Stimulated activated CD4-positive, alpha-beta T cell treated with anti-CD3 and anti-CD28 coated beads, TNF-alpha, amount 100 ng/mL, for 24 hours (primary cell): ENCODE measurements at regions not wholly inside any gene's neighbourhood (a gene's known extent, or its start where the extent isn't known, plus 50 kb on each side); places are given as distances from the start of the nearest gene placed in this dataset.

Source experiments
- DNase-seq, 3 experiments: peaks; one replicate each; pipeline ENCODE4 v3.0.0-alpha.2; 2020; ENCODE audit warnings: low read depth in 3 of 3

GRCh38 chr15:89421219-89421618 lies 75.2 kb downstream of the RHCG start:
- DNase-seq: no peak

GRCh38 chr15:89419370-89419984 lies 76.9 kb downstream of the RHCG start:
- DNase-seq: no peak

GRCh38 chr15:89417206-89417725 lies 79.1 kb downstream of the RHCG start:
- no peak for DNase-seq

- DNase-seq: peak; percentile 45 to 83 (median 55)
Measured at GRCh38 chr15:89416339-89417183, 79.8 kb downstream of the RHCG start.

- DNase-seq: no peak
Measured at GRCh38 chr15:89414571-89414970, 79.9 kb upstream of the POLG start.

GRCh38 chr15:89413877-89414276 lies 79.3 kb upstream of the POLG start:
- no peak for DNase-seq

GRCh38 chr15:89412905-89413411 lies 78.3 kb upstream of the POLG start:
- no peak for DNase-seq

- DNase-seq: no peak
Measured at GRCh38 chr15:89410039-89410435, 75.4 kb upstream of the POLG start.

- no peak for DNase-seq
Measured at GRCh38 chr15:89409184-89410038, 74.8 kb upstream of the POLG start.

- no peak for DNase-seq
Measured at GRCh38 chr15:89408372-89409183, 74.0 kb upstream of the POLG start.

GRCh38 chr15:89406940-89407607 lies 72.5 kb upstream of the POLG start:
- DNase-seq: no peak

- no peak for DNase-seq
Measured at GRCh38 chr15:89406218-89406939, 71.8 kb upstream of the POLG start.

- no peak for DNase-seq
Measured at GRCh38 chr15:89405494-89405893, 70.9 kb upstream of the POLG start.

- no peak for DNase-seq
Measured at GRCh38 chr15:89404023-89404422, 69.4 kb upstream of the POLG start.

- DNase-seq: no peak
Measured at GRCh38 chr15:89402518-89402805, 67.8 kb upstream of the POLG start.

GRCh38 chr15:89401631-89402517 lies 67.2 kb upstream of the POLG start:
- no peak for DNase-seq

- no peak for DNase-seq
Measured at GRCh38 chr15:89400782-89401545, 66.3 kb upstream of the POLG start.

- no peak for DNase-seq
Measured at GRCh38 chr15:89400116-89400781, 65.6 kb upstream of the POLG start.
